ENCODE measurements at regions not wholly inside any gene's neighbourhood (a gene's known extent, or its start where the extent isn't known, plus 50 kb on each side); places are given as distances from the start of the nearest gene placed in this dataset.

GRCh38 chr5:159838551-159839222, 77.6 kb upstream of the ADRA1B start:
- TF ChIP-seq CTCF (IDR thresholded peaks at IDR 0.05; ENCODE audit: low read length) (no peak), EZH2 (optimal IDR thresholded peaks at IDR 0.05; ENCODE audit: low read depth, low read length) (no peak)
